Endothelial cell of hepatic sinusoid (primary cell): ENCODE measurements at regions not wholly inside any gene's neighbourhood (a gene's known extent, or its start where the extent isn't known, plus 50 kb on each side); places are given as distances from the start of the nearest gene placed in this dataset.

ENCODE experiments used
- in situ Hi-C: cut with HindIII; loops from 2 replicates; pipeline ENCODE4 v1.10.0; 2017; ENCODE audit warnings: low sequenced_read_pairs

- in situ Hi-C loops: no loop called here
Measured at GRCh38 chr3:63042833-63043232, 167.6 kb upstream of the CADPS start.

- in situ Hi-C loops: no loop called here
Measured at GRCh38 chr3:63043631-63044030, 168.4 kb upstream of the CADPS start.

- in situ Hi-C loops: no loop called here
Measured at GRCh38 chr3:63046152-63046551, 170.9 kb upstream of the CADPS start.

GRCh38 chr3:63046580-63046979, 171.4 kb upstream of the CADPS start:
- in situ Hi-C loops: no loop called here

- in situ Hi-C loops: no loop called here
Measured at GRCh38 chr3:63047068-63047467, 171.9 kb upstream of the CADPS start.

GRCh38 chr3:63048367-63049326, 173.4 kb upstream of the CADPS start:
- in situ Hi-C loops: no loop called here

- in situ Hi-C loops: no loop called here
Measured at GRCh38 chr3:63050548-63051177, 175.4 kb upstream of the CADPS start.

GRCh38 chr3:63051920-63052319, 176.7 kb upstream of the CADPS start:
- in situ Hi-C loops: no loop called here

GRCh38 chr3:63056932-63057331, 181.7 kb upstream of the CADPS start:
- in situ Hi-C loops: no loop called here

- in situ Hi-C loops: no loop called here
Measured at GRCh38 chr3:63060412-63060811, 185.2 kb upstream of the CADPS start.

- in situ Hi-C loops: no loop called here
Measured at GRCh38 chr3:63061449-63061848, 186.2 kb upstream of the CADPS start.

GRCh38 chr3:63064209-63064755, 189.1 kb upstream of the CADPS start:
- in situ Hi-C loops: no loop called here

GRCh38 chr3:63067999-63068645, 192.9 kb upstream of the CADPS start:
- in situ Hi-C loops: no loop called here

GRCh38 chr3:63069806-63070475, 194.7 kb upstream of the CADPS start:
- in situ Hi-C loops: no loop called here

GRCh38 chr3:63070476-63070810, 195.2 kb upstream of the CADPS start:
- in situ Hi-C loops: no loop called here

- in situ Hi-C loops: no loop called here
Measured at GRCh38 chr3:63076357-63076756, 201.1 kb upstream of the CADPS start.

GRCh38 chr3:63086190-63086589, 191.9 kb upstream of the SYNPR start:
- in situ Hi-C loops: no loop called here

- in situ Hi-C loops: no loop called here
Measured at GRCh38 chr3:63089007-63089750, 188.9 kb upstream of the SYNPR start.

- in situ Hi-C loops: no loop called here
Measured at GRCh38 chr3:63089751-63090132, 188.4 kb upstream of the SYNPR start.

- in situ Hi-C loops: no loop called here
Measured at GRCh38 chr3:63090656-63091055, 187.5 kb upstream of the SYNPR start.
